ENCODE measurements at regions not wholly inside any gene's neighbourhood (a gene's known extent, or its start where the extent isn't known, plus 50 kb on each side); places are given as distances from the start of the nearest gene placed in this dataset.
A peak's percentile ranks its signal among the peaks of the same experiment; 100 is the strongest.

GRCh38 chr17:53941231-53941630, 118.5 kb downstream of the KIF2B start:
- no peaks in the 10 kb centered on the region for H3K36me3 ChIP-seq
- H3K9me3 ChIP-seq = no peaks in the 10 kb centered on the region
- no peaks in the 10 kb centered on the region for H3K27me3 ChIP-seq
- TF ChIP-seq, protein P1, sequence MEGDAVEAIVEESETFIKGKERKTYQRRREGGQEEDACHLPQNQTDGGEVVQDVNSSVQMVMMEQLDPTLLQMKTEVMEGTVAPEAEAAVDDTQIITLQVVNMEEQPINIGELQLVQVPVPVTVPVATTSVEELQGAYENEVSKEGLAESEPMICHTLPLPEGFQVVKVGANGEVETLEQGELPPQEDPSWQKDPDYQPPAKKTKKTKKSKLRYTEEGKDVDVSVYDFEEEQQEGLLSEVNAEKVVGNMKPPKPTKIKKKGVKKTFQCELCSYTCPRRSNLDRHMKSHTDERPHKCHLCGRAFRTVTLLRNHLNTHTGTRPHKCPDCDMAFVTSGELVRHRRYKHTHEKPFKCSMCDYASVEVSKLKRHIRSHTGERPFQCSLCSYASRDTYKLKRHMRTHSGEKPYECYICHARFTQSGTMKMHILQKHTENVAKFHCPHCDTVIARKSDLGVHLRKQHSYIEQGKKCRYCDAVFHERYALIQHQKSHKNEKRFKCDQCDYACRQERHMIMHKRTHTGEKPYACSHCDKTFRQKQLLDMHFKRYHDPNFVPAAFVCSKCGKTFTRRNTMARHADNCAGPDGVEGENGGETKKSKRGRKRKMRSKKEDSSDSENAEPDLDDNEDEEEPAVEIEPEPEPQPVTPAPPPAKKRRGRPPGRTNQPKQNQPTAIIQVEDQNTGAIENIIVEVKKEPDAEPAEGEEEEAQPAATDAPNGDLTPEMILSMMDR (IDR thresholded peaks at IDR 0.05; ENCODE audit: low read depth, low read length) = no peak
- no peaks in the 10 kb centered on the region for H3K4me1 ChIP-seq
- no peak for DNase-seq
- H3K4me3 ChIP-seq (ENCODE audit: low read depth, low read length) = no peak overlapping the region

DNA sequence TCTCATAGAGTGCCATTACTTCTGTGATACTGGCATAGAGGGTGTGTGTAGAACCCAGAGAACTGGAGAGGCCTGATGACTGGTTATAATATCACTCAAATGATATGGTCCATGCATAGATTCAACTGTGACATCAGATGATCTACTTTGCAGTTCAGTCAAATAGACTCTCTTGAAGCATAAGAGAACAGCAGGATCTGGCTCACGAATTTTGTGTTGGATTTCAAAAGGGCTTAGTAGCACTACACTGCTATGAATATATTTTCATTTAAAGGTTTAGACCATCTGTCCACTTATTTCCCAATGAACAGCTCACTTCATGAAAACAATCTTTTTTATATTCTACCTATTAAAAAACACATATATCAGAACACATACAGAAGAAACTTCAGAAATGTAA, 119.7 kb downstream of the KIF2B start:
- H3K36me3 ChIP-seq = no peaks in the 10 kb centered on the region
- H3K4me3 ChIP-seq (ENCODE audit: low read depth, low read length) = no peak overlapping the region
- H3K27me3 ChIP-seq = no peaks in the 10 kb centered on the region
- TF ChIP-seq, protein P1 (IDR thresholded peaks at IDR 0.05; ENCODE audit: low read depth, low read length) = no peak
- no peaks in the 10 kb centered on the region for H3K9me3 ChIP-seq
- DNase-seq = no peak
- H3K4me1 ChIP-seq = no peaks in the 10 kb centered on the region

- Histone ChIP-seq H3K36me3 (no peaks in the 10 kb centered on the region), H3K4me3 (ENCODE audit: low read depth, low read length) (no peak overlapping the region), H3K27me3 (no peaks in the 10 kb centered on the region), H3K4me1 (no peaks in the 10 kb centered on the region), H3K9me3 (no peaks in the 10 kb centered on the region)
- no peak for DNase-seq
- TF ChIP-seq, protein P1 (IDR thresholded peaks at IDR 0.05; ENCODE audit: low read depth, low read length) = no peak
Measured at GRCh38 chr17:53942898-53943297, 120.2 kb downstream of the KIF2B start.

DNA sequence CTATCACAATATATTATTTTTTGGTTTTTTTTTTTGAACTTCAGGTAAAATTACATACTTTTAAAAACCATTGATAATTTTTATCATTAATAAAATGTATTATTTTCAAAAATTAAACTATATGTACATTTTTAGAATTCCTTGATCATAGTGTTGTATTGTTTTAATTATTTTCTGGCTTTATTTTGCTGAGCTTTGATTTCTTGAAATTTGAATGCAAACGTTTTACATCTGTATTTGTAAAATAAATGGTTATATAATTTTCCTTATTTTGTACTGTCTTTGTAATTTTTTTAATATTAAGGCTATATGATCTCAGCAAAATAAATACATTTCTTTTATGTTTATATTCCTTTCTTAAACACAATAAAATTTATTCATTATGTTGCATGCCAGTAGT, 125.6 kb downstream of the KIF2B start:
- TF ChIP-seq, protein P1 (IDR thresholded peaks at IDR 0.05; ENCODE audit: low read depth, low read length) = no peak
- H3K4me1 ChIP-seq = no peaks in the 10 kb centered on the region
- H3K4me3 ChIP-seq (ENCODE audit: low read depth, low read length) = no peak overlapping the region

DNA sequence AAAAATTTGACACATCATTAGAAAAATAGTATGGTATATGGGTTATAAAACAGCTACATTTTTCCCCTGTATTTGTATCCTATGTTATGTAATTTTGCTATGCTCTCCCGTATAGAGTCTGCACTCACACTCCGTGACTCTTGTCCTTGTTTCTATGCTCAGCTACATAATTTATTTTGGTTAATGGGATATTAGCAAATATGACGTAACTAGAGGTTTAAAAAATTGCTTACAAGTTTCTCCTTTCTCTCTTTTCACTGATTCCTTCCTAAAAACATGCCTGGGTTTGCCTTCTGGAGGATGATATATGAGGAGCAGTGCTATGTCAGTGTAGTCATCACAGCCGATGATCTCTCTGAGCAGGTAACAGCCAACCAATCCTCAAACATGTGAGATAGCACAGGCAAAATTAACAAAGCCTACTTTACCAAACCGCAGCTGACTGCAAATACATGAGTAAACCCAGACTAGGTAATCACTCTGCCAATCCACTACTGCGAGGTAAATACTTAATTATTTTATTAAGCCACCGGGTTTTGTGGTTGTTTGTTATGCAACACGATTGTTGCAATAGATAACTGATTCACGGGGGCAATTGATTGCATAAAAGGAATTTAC, 126.9 kb downstream of the KIF2B start:
- no peak overlapping the region for H3K4me3 ChIP-seq (ENCODE audit: low read depth, low read length)
- no peaks in the 10 kb centered on the region for H3K27me3 ChIP-seq
- H3K4me1 ChIP-seq = no peaks in the 10 kb centered on the region
- no peaks in the 10 kb centered on the region for H3K36me3 ChIP-seq
- no peak for DNase-seq
- H3K9me3 ChIP-seq = no peaks in the 10 kb centered on the region
- TF ChIP-seq, protein P1 (IDR thresholded peaks at IDR 0.05; ENCODE audit: low read depth, low read length) = no peak

More for the DNA sequence above, 125.6 kb downstream of the KIF2B start:
- H3K27me3 ChIP-seq = no peaks in the 10 kb centered on the region
- no peaks in the 10 kb centered on the region for H3K36me3 ChIP-seq
- H3K9me3 ChIP-seq = no peaks in the 10 kb centered on the region
- DNase-seq = no peak

DNA sequence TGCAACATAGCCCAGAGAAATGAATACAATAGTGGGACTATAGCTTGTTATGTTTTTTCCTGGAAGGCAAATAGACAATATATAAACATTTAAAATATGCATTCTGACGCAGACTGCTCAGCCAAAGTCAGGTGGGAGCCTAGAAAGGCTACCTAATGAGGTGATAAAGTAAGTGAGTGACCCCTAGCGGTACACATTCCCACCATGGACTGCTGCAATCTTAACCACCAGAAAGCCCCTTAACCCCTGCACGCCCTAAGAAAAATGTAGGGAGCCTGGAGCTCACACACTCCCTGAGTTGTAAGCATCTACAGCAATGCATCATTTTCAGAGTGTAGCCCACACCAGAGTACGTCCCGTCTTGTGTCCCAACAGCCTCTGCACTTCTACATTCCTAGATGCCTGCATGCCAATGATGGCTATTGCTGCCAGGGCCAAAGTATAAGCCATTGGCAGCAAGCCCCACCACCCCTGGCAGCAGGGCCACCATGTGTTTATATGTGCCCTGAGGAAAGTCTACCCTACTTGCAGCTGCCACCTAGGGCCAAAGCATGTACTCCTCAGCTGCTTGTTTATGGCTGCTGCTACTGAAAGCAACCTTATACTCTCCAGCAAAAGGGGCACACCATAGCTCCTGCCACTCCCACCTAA, 127.6 kb downstream of the KIF2B start:
- peak; percentile 30 for DNase-seq
- no peaks in the 10 kb centered on the region for H3K9me3 ChIP-seq
- no peak overlapping the region for H3K4me3 ChIP-seq (ENCODE audit: low read depth, low read length)
- H3K27me3 ChIP-seq = no peaks in the 10 kb centered on the region
- TF ChIP-seq, protein P1 (IDR thresholded peaks at IDR 0.05; ENCODE audit: low read depth, low read length) = peak; percentile 67
- no peaks in the 10 kb centered on the region for H3K4me1 ChIP-seq
- H3K36me3 ChIP-seq = no peaks in the 10 kb centered on the region
